Right lobe of liver (tissue), 6 donors: ENCODE measurements at regions not wholly inside any gene's neighbourhood (a gene's known extent, or its start where the extent isn't known, plus 50 kb on each side); places are given as distances from the start of the nearest gene placed in this dataset.

Source experiments
- ATAC-seq, 4 donors: fragments of 200-7000 bp; cut with Tn5 transposase; one replicate each; pipeline ENCODE4 v1.9.1; 2020; ENCODE audit warnings: mild to moderate bottlenecking in 4 of 4, moderate library complexity in 4 of 4
- DNase-seq, 3 donors: peaks; one replicate each; pipeline ENCODE4 v3.0.0-alpha.2; 2020
- H3K27ac ChIP-seq, 3 donors: fragments of 200-600 bp; one replicate each; pipeline ENCODE4 v1.8.0; 2022
- H3K27me3 ChIP-seq, 2 donors: fragments of 200-600 bp; one replicate each; pipeline ENCODE4 v1.8.0; 2022
- H3K36me3 ChIP-seq, 4 donors: fragments of 200-600 bp; sonication (generic) in 1 of 4; one replicate each; pipeline versions ENCODE4 v1.5.1 to v1.8.0; 2017 to 2022; ENCODE audit warnings: control low read depth in 1 of 4
- H3K4me1 ChIP-seq, 4 donors: fragments of 200-600 bp; sonication (generic) in 1 of 4; one replicate each; pipeline versions ENCODE4 v1.5.1 to v1.8.0; 2017 to 2022; ENCODE audit warnings: control low read depth in 1 of 4
- H3K4me3 ChIP-seq, 3 donors: fragments of 200-600 bp; one replicate each; pipeline ENCODE4 v1.8.0; 2022
- H3K9me3 ChIP-seq, 4 donors: fragments of 200-600 bp; sonication (generic) in 1 of 4; one replicate each; pipeline versions ENCODE4 v1.5.1 to v1.8.0; 2017 to 2022; ENCODE audit warnings: control low read depth in 1 of 4
- POLR2A ChIP-seq: fragments of 450-650 bp; IDR thresholded peaks from one replicate; pipeline ENCODE4 v1.6.1; 2017; ENCODE audit warnings: antibody characterized with exemption, mild to moderate bottlenecking
- WGBS: methylation state at CpG from one replicate; pipeline ENCODE4 v1.1.6; 2018; ENCODE audit warnings: low coverage, low lambda C conversion rate; ENCODE audit not compliant: insufficient coverage; ENCODE audit errors: missing lambda C conversion rate; 5-methylcytosine and 5-hydroxymethylcytosine counted together
- intact Hi-C, 2 donors: fragments of 100-400 bp; cut with DNase I; formaldehyde crosslinking; loops; one replicate each; pipeline versions ENCODE4 v1.11.2 to v1.14.1; 2022
- TF ChIP-seq, protein P1 (sequence below), 4 donors: fragments of 200-600 bp in 3 of 4; fragments of 450-650 bp in 1 of 4; IDR thresholded peaks; one replicate each; pipeline versions ENCODE4 v1.5.1 to v1.8.0; 2016 to 2022; ENCODE audit warnings: antibody characterized with exemption in 4 of 4, mild to moderate bottlenecking in 2 of 4
- donor health status: DM: no; HTN: yes; CAD: no.
- donor health status: DM: no; HTN: no; CAD: no.
- donor health status: DM: no; HTN: no; CAD: no.
- donor health status: DM: no; HTN: yes; CAD: no.
- donor health status: DM: no; HTN: yes; CAD: no.

DNA sequence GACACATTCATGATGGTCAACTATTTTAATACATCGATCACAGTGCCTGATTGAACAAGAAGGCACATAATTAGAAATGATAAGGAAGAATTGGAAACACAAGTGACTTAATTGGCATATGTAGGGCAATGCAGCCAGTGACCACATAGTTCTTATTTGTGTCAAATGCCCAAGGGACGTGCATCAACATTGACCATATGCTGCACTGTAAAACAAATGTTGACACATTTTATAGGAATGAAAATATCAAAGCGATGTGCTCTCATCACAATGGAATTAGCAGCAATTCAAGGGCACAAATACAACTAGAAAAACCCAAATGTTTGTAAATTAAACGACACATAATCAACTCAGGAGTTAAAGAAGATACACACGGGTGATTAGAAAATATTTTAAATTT lies 948.3 kb upstream of the PRKX start:
- no peaks in the 10 kb centered on the region for H3K36me3 ChIP-seq
- H3K27ac ChIP-seq = no peak overlapping the region
- no peaks in the 10 kb centered on the region for H3K27me3 ChIP-seq
- ATAC-seq (no peak), DNase-seq (no peak)
- no peak overlapping the region for H3K4me3 ChIP-seq
- WGBS = 49% methylated on average over 5 of the region's 5 CpGs
- TF ChIP-seq POLR2A = no peak
- TF ChIP-seq, protein P1, sequence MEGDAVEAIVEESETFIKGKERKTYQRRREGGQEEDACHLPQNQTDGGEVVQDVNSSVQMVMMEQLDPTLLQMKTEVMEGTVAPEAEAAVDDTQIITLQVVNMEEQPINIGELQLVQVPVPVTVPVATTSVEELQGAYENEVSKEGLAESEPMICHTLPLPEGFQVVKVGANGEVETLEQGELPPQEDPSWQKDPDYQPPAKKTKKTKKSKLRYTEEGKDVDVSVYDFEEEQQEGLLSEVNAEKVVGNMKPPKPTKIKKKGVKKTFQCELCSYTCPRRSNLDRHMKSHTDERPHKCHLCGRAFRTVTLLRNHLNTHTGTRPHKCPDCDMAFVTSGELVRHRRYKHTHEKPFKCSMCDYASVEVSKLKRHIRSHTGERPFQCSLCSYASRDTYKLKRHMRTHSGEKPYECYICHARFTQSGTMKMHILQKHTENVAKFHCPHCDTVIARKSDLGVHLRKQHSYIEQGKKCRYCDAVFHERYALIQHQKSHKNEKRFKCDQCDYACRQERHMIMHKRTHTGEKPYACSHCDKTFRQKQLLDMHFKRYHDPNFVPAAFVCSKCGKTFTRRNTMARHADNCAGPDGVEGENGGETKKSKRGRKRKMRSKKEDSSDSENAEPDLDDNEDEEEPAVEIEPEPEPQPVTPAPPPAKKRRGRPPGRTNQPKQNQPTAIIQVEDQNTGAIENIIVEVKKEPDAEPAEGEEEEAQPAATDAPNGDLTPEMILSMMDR (IDR thresholded peaks at IDR 0.05) = no peak
- no peaks in the 10 kb centered on the region for H3K9me3 ChIP-seq
- intact Hi-C loops = no loop called here
- H3K4me1 ChIP-seq = no peaks in the 10 kb centered on the region

DNA sequence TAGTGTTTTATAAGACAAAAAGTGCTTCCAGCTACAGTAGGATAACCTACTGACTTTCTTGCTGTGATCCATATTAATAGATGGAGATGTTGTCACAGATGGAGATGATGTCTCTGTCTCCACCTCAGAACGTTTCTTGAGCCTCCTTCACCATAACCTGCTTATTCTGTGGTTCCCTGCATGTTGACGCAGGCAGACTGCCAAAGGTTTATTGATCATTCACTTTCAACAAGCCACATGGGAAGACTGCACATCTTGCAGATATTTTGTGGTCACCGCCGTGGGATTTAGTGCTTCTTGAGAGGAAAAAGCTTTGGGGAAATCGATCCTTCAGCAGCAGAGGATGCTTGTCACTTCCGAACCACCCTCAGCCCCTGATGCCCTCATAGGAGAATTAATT lies 943.0 kb upstream of the PRKX start:
- no peaks in the 10 kb centered on the region for H3K9me3 ChIP-seq
- no peak overlapping the region for H3K4me3 ChIP-seq
- ATAC-seq (no peak), DNase-seq (no peak)
- intact Hi-C loops = no loop called here
- no peaks in the 10 kb centered on the region for H3K27me3 ChIP-seq
- H3K36me3 ChIP-seq = no peaks in the 10 kb centered on the region
- no peaks in the 10 kb centered on the region for H3K4me1 ChIP-seq
- no peak for TF ChIP-seq POLR2A
- TF ChIP-seq, protein P1 (IDR thresholded peaks at IDR 0.05) = no peak
- 46% methylated on average over 6 of the region's 6 CpGs for WGBS
- H3K27ac ChIP-seq = no peak overlapping the region

DNA sequence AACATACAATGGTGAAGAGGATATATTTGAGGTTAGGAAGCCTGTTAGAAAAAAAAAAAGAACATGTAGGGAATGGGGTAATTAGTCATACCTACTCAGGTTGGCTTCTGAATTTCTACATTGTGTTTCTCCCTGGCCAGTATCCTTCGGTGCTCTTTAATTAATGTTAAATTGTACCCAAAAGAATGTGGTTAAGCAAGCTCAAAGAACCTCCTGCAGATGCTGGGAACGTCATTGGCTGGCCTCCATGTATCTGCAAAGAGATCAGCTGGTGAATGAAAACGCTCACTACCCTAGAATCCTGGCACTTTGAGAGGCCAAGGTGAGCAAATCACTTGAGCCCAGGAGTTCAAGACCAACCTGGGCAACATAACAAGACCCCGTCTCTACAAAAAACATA lies 942.3 kb upstream of the PRKX start:
- no peaks in the 10 kb centered on the region for H3K36me3 ChIP-seq
- H3K4me3 ChIP-seq = no peak overlapping the region
- no peaks in the 10 kb centered on the region for H3K9me3 ChIP-seq
- no peaks in the 10 kb centered on the region for H3K4me1 ChIP-seq
- ATAC-seq (no peak), DNase-seq (no peak)
- intact Hi-C loops = no loop called here
- H3K27ac ChIP-seq = no peak overlapping the region
- 29% methylated on average over 4 of the region's 4 CpGs for WGBS
- TF ChIP-seq POLR2A = no peak
- TF ChIP-seq, protein P1 (IDR thresholded peaks at IDR 0.05) = no peak
- H3K27me3 ChIP-seq = no peaks in the 10 kb centered on the region

DNA sequence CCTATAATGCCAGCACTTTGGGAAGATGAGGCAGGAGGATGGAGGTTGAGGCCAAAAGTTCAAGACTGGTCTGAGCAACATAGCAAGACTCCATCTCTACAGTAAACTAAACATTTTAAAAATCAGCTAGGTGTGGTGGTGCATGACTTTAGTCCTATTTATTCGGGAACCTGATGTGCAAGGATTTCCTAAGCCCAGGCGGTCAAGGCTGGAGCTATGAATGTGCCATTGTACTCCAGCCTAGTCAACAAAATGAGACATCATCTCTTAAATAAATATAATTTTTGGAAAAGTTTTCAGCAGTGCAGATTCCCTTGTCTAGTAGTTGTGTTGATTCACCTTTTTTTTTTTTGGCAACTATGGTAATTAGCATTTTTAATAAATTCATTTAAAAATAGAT lies 928.7 kb upstream of the PRKX start:
- ATAC-seq = no peak
- no peaks in the 10 kb centered on the region for H3K36me3 ChIP-seq
- no peak overlapping the region for H3K4me3 ChIP-seq
- no peak for DNase-seq
- H3K4me1 ChIP-seq = no peaks in the 10 kb centered on the region
- no peaks in the 10 kb centered on the region for H3K27me3 ChIP-seq
- intact Hi-C loops = no loop called here
- 56% methylated on average over 2 of the region's 2 CpGs for WGBS
- TF ChIP-seq, protein P1 (IDR thresholded peaks at IDR 0.05) = no peak
- no peak for TF ChIP-seq POLR2A
- no peak overlapping the region for H3K27ac ChIP-seq
- no peaks in the 10 kb centered on the region for H3K9me3 ChIP-seq

DNA sequence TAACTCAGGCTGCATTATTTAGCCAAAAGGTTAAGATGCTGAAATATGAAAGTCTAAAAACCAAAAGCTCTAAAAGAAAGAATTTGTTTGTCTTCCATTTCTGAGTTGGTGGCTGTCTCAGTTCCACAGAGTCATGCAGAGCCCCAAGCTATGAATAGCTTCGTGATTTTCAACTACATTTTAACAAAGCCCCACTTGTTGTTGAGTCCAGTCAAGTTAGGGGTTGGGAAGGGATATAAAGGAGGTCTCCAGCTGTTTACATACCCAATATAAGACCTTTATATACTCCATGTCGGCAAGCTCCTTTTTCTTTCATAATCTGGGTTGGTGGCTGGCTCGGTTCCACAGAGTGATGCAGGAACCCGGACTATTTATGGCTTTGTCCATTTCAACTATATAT lies 924.6 kb upstream of the PRKX start:
- H3K4me1 ChIP-seq = no peaks in the 10 kb centered on the region
- H3K27me3 ChIP-seq = no peaks in the 10 kb centered on the region
- TF ChIP-seq, protein P1 (IDR thresholded peaks at IDR 0.05) = no peak
- H3K27ac ChIP-seq = no peak overlapping the region
- ATAC-seq = no peak
- no peak overlapping the region for H3K4me3 ChIP-seq
- DNase-seq = no peak
- no peaks in the 10 kb centered on the region for H3K9me3 ChIP-seq
- WGBS = 43% methylated on average over 3 of the region's 4 CpGs
- intact Hi-C loops = no loop called here
- no peaks in the 10 kb centered on the region for H3K36me3 ChIP-seq
